Neural progenitor cell (in vitro differentiated cells): ENCODE measurements at regions not wholly inside any gene's neighbourhood (a gene's known extent, or its start where the extent isn't known, plus 50 kb on each side); places are given as distances from the start of the nearest gene placed in this dataset.

Experiments
- EZH2 ChIP-seq: fragments of 200-600 bp; sonication (generic); IDR thresholded peaks from 2 replicates; pipeline ENCODE4 v1.6.1; 2017; ENCODE audit warnings: antibody characterized with exemption, mild to moderate bottlenecking, moderate library complexity
- EZH2phosphoT487 ChIP-seq: fragments of 200-600 bp; sonication (generic); IDR thresholded peaks from 2 replicates; pipeline ENCODE4 v1.6.1; 2017; ENCODE audit warnings: antibody characterized with exemption
- TF ChIP-seq, protein P1 (sequence below): fragments of 200-600 bp; sonication (generic); IDR thresholded peaks from 2 replicates; pipeline ENCODE4 v1.5.1; 2017; ENCODE audit warnings: antibody characterized with exemption, mild to moderate bottlenecking

DNA sequence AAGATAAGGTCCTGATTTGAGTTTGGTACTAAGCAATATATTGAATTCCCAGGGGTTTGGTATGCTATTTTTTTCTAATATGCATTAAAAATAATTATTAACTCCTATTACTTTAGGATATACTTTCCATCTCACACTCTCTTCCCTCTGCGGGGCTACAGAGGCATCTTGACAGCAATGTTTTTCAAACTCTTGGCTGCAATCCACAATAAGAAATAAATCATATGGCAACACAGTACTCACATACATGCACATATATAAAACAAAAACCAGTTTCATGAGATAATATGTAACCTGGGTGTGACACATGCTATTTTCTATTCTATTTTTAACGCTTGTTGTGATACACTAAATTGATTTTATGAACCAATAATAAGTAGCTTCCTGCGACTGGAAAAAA lies 189.5 kb downstream of the UNC5CL start:
- TF ChIP-seq, protein P1, sequence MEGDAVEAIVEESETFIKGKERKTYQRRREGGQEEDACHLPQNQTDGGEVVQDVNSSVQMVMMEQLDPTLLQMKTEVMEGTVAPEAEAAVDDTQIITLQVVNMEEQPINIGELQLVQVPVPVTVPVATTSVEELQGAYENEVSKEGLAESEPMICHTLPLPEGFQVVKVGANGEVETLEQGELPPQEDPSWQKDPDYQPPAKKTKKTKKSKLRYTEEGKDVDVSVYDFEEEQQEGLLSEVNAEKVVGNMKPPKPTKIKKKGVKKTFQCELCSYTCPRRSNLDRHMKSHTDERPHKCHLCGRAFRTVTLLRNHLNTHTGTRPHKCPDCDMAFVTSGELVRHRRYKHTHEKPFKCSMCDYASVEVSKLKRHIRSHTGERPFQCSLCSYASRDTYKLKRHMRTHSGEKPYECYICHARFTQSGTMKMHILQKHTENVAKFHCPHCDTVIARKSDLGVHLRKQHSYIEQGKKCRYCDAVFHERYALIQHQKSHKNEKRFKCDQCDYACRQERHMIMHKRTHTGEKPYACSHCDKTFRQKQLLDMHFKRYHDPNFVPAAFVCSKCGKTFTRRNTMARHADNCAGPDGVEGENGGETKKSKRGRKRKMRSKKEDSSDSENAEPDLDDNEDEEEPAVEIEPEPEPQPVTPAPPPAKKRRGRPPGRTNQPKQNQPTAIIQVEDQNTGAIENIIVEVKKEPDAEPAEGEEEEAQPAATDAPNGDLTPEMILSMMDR, result no peak
- no peak for TF ChIP-seq EZH2phosphoT487
- TF ChIP-seq EZH2, result no peak
